GM19455 (cell line): ENCODE measurements at regions not wholly inside any gene's neighbourhood (a gene's known extent, or its start where the extent isn't known, plus 50 kb on each side); places are given as distances from the start of the nearest gene placed in this dataset.

ENCODE experiments used
- ATAC-seq: cut with Tn5 transposase; IDR thresholded peaks from one replicate; pipeline ENCODE4 v1.9.1; 2021; ENCODE audit not compliant: unreplicated experiment

- ATAC-seq, result no peak
These were observed 50.1 kb upstream of the IGFBP5 start for GRCh38 chr2:216745453-216745852.
